ENCODE measurements at regions not wholly inside any gene's neighbourhood (a gene's known extent, or its start where the extent isn't known, plus 50 kb on each side); places are given as distances from the start of the nearest gene placed in this dataset.
A peak's percentile ranks its signal among the peaks of the same experiment; 100 is the strongest.
"Not testable (repeated sequence)": the region's sequence is repeated elsewhere in the genome, so short reads cannot be mapped to it uniquely, and the experiment has no call there.

- no peak for DNase-seq
These were observed 124.2 kb downstream of the GALR1 start for GRCh38 chr18:77373730-77374445.

GRCh38 chr18:77374446-77374805, 124.8 kb downstream of the GALR1 start:
- DNase-seq: no peak

GRCh38 chr18:77376043-77376732, 126.5 kb downstream of the GALR1 start:
- peak; percentile 39 for DNase-seq

- no peak for DNase-seq
These were observed 127.1 kb downstream of the GALR1 start for GRCh38 chr18:77376733-77377094.

- no peak for DNase-seq
These were observed 128.2 kb downstream of the GALR1 start for GRCh38 chr18:77377813-77378212.

GRCh38 chr18:77379976-77380509, 130.4 kb downstream of the GALR1 start:
- DNase-seq: no peak

GRCh38 chr18:77380695-77381094, 131.0 kb downstream of the GALR1 start:
- DNase-seq: no peak

- DNase-seq: no peak
These were observed 142.7 kb downstream of the GALR1 start for GRCh38 chr18:77392321-77392720.

- DNase-seq: no peak
These were observed 143.9 kb downstream of the GALR1 start for GRCh38 chr18:77393519-77393918.

- no peak for DNase-seq
These were observed 146.3 kb downstream of the GALR1 start for GRCh38 chr18:77395953-77396352.

- DNase-seq: no peak
These were observed 147.4 kb downstream of the GALR1 start for GRCh38 chr18:77397056-77397455.

GRCh38 chr18:77397617-77398016, 148.0 kb downstream of the GALR1 start:
- no peak for DNase-seq

- no peak for DNase-seq
These were observed 150.9 kb downstream of the GALR1 start for GRCh38 chr18:77400561-77400960.

GRCh38 chr18:77401173-77401572, 151.5 kb downstream of the GALR1 start:
- DNase-seq: no peak

GRCh38 chr18:77403969-77404535, 154.4 kb downstream of the GALR1 start:
- no peak for DNase-seq

- DNase-seq: no peak
These were observed 155.4 kb downstream of the GALR1 start for GRCh38 chr18:77405096-77405495.

- no peak for DNase-seq
These were observed 158.1 kb downstream of the GALR1 start for GRCh38 chr18:77407733-77408132.

GRCh38 chr18:77421546-77421945, 171.9 kb downstream of the GALR1 start:
- DNase-seq: not testable (repeated sequence)

GRCh38 chr18:77422974-77423867, 173.6 kb downstream of the GALR1 start:
- DNase-seq: peak; percentile 15

GRCh38 chr18:77433076-77433475, 183.4 kb downstream of the GALR1 start:
- DNase-seq: no peak

GRCh38 chr18:77439888-77440287, 190.2 kb downstream of the GALR1 start:
- no peak for DNase-seq

GRCh38 chr18:77442393-77442792, 192.7 kb downstream of the GALR1 start:
- DNase-seq: no peak

- no peak for DNase-seq
These were observed 194.7 kb downstream of the GALR1 start for GRCh38 chr18:77444385-77444784.

Data from NCI-H510A (cell line).